Neural progenitor cell (in vitro differentiated cells): ENCODE measurements at regions not wholly inside any gene's neighbourhood (a gene's known extent, or its start where the extent isn't known, plus 50 kb on each side); places are given as distances from the start of the nearest gene placed in this dataset.

ENCODE experiments used
- CTCF ChIP-seq: fragments of 200-600 bp; sonication (generic); IDR thresholded peaks from 2 replicates; pipeline ENCODE4 v1.5.1; 2017; ENCODE audit warnings: antibody characterized with exemption, mild to moderate bottlenecking
- EZH2 ChIP-seq: fragments of 200-600 bp; sonication (generic); IDR thresholded peaks from 2 replicates; pipeline ENCODE4 v1.6.1; 2017; ENCODE audit warnings: antibody characterized with exemption, mild to moderate bottlenecking, moderate library complexity

- no peak for TF ChIP-seq CTCF
- no peak for TF ChIP-seq EZH2
Measured at GRCh38 chr14:22333422-22334274, 255.4 kb downstream of the DAD1 start.
